DOHH2 (cell line): ENCODE measurements at regions not wholly inside any gene's neighbourhood (a gene's known extent, or its start where the extent isn't known, plus 50 kb on each side); places are given as distances from the start of the nearest gene placed in this dataset.
"Not testable (repeated sequence)": the region's sequence is repeated elsewhere in the genome, so short reads cannot be mapped to it uniquely, and the experiment has no call there.

Experiments used
- CTCF ChIP-seq: fragments of 200-600 bp; sonication (generic); IDR thresholded peaks from one replicate; pipeline ENCODE4 v1.5.1; 2014; ENCODE audit warnings: antibody characterized with exemption, mild to moderate bottlenecking, low read depth, low read length; ENCODE audit not compliant: poor library complexity, severe bottlenecking
- EZH2phosphoT487 ChIP-seq: fragments of 200-600 bp; sonication (generic); IDR thresholded peaks from 2 replicates; pipeline ENCODE4 v1.6.1; 2017; ENCODE audit warnings: borderline replicate concordance, mild to moderate bottlenecking, antibody characterized with exemption, low read length, moderate library complexity, mixed read lengths

GRCh38 chr1:189644156-189644555, 833.5 kb downstream of the BRINP3 start:
- TF ChIP-seq CTCF, EZH2phosphoT487: not testable (repeated sequence)
